ENCODE measurements at regions not wholly inside any gene's neighbourhood (a gene's known extent, or its start where the extent isn't known, plus 50 kb on each side); places are given as distances from the start of the nearest gene placed in this dataset.

GRCh38 chr5:103706939-103707682, 144.5 kb upstream of the NUDT12 start:
- Mint-ChIP-seq H3K9me3 (no peaks in the 10 kb centered on the region), H3K4me3 (no peak overlapping the region), H3K27me3 (ENCODE audit: insufficient read depth) (no peaks in the 10 kb centered on the region), H3K36me3 (ENCODE audit: low read depth) (no peaks in the 10 kb centered on the region), H3K27ac (no peak overlapping the region), H3K4me1 (no peaks in the 10 kb centered on the region)
- TF ChIP-seq CTCF (conservative IDR thresholded peaks at IDR 0.05), result no peak
- no peak for DNase-seq
- Histone ChIP-seq H3K9me3 (ENCODE audit: control insufficient read depth, low read length) (no peaks in the 10 kb centered on the region), H3K27me3 (ENCODE audit: control insufficient read depth, insufficient read depth, low read length, poor library complexity, severe bottlenecking) (no peaks in the 10 kb centered on the region), H3K4me1 (ENCODE audit: control insufficient read depth, insufficient read depth, low read length) (no peaks in the 10 kb centered on the region), H3K36me3 (ENCODE audit: control insufficient read depth, insufficient read depth, low read length) (no peaks in the 10 kb centered on the region), H3K4me3 (ENCODE audit: low read length) (no peak overlapping the region), H3K9ac (ENCODE audit: extremely low read depth, low read length, poor library complexity, severe bottlenecking) (no peak overlapping the region), H3K27ac (ENCODE audit: low read depth, low read length) (no peak overlapping the region)
- 84% methylated on average over 4 of the region's 4 CpGs; no CpG with 5 or more reads in 1 of the 2 experiments for WGBS, 2 experiments (ENCODE audit: insufficient coverage in 1 of 2, insufficient read length in 1 of 2)

- Mint-ChIP-seq H3K9me3 (no peaks in the 10 kb centered on the region), H3K36me3 (ENCODE audit: low read depth) (no peaks in the 10 kb centered on the region), H3K4me3 (no peak overlapping the region), H3K27me3 (ENCODE audit: insufficient read depth) (no peaks in the 10 kb centered on the region), H3K4me1 (no peaks in the 10 kb centered on the region), H3K27ac (no peak overlapping the region)
- H3K27me3 ChIP-seq (ENCODE audit: control insufficient read depth, insufficient read depth, low read length, poor library complexity, severe bottlenecking), result no peaks in the 10 kb centered on the region
- no peak overlapping the region for H3K9ac ChIP-seq (ENCODE audit: extremely low read depth, low read length, poor library complexity, severe bottlenecking)
- H3K4me1 ChIP-seq (ENCODE audit: control insufficient read depth, insufficient read depth, low read length), result no peaks in the 10 kb centered on the region
- no peak for TF ChIP-seq CTCF (conservative IDR thresholded peaks at IDR 0.05)
- DNase-seq, result no peak
- no peak overlapping the region for H3K4me3 ChIP-seq (ENCODE audit: low read length)
- H3K27ac ChIP-seq (ENCODE audit: low read depth, low read length), result no peak overlapping the region
- no peaks in the 10 kb centered on the region for H3K9me3 ChIP-seq (ENCODE audit: control insufficient read depth, low read length)
- 60 to 80% methylated on average over 2 to 3 of the region's 3 CpGs for WGBS, 2 experiments (ENCODE audit: insufficient coverage in 1 of 2, insufficient read length in 1 of 2)
- H3K36me3 ChIP-seq (ENCODE audit: control insufficient read depth, insufficient read depth, low read length), result no peaks in the 10 kb centered on the region
These were observed 141.0 kb upstream of the NUDT12 start for GRCh38 chr5:103703617-103704016.

- Histone ChIP-seq H3K9me3 (ENCODE audit: control insufficient read depth, low read length) (no peaks in the 10 kb centered on the region), H3K27ac (ENCODE audit: low read depth, low read length) (no peak overlapping the region), H3K27me3 (ENCODE audit: control insufficient read depth, insufficient read depth, low read length, poor library complexity, severe bottlenecking) (no peaks in the 10 kb centered on the region), H3K36me3 (ENCODE audit: control insufficient read depth, insufficient read depth, low read length) (no peaks in the 10 kb centered on the region), H3K4me1 (ENCODE audit: control insufficient read depth, insufficient read depth, low read length) (peaks cover 12% of the 10 kb centered on the region), H3K9ac (ENCODE audit: extremely low read depth, low read length, poor library complexity, severe bottlenecking) (no peak overlapping the region), H3K4me3 (ENCODE audit: low read length) (no peak overlapping the region)
- H3K36me3 Mint-ChIP-seq (ENCODE audit: low read depth), result no peaks in the 10 kb centered on the region
- no peak for DNase-seq
- H3K4me3 Mint-ChIP-seq, result no peak overlapping the region
- no peak for TF ChIP-seq CTCF (conservative IDR thresholded peaks at IDR 0.05)
- H3K9me3 Mint-ChIP-seq, result no peaks in the 10 kb centered on the region
- 75% methylated on average over 2 of the region's 2 CpGs for WGBS, 2 experiments (ENCODE audit: insufficient coverage in 1 of 2, insufficient read length in 1 of 2)
- H3K4me1 Mint-ChIP-seq, result peaks cover 12% of the 10 kb centered on the region
- H3K27me3 Mint-ChIP-seq (ENCODE audit: insufficient read depth), result no peaks in the 10 kb centered on the region
- no peak overlapping the region for H3K27ac Mint-ChIP-seq
These were observed 130.9 kb upstream of the NUDT12 start for GRCh38 chr5:103693517-103693916.

All from endodermal cell (in vitro differentiated cells).